ENCODE measurements at regions not wholly inside any gene's neighbourhood (a gene's known extent, or its start where the extent isn't known, plus 50 kb on each side); places are given as distances from the start of the nearest gene placed in this dataset.

DNA sequence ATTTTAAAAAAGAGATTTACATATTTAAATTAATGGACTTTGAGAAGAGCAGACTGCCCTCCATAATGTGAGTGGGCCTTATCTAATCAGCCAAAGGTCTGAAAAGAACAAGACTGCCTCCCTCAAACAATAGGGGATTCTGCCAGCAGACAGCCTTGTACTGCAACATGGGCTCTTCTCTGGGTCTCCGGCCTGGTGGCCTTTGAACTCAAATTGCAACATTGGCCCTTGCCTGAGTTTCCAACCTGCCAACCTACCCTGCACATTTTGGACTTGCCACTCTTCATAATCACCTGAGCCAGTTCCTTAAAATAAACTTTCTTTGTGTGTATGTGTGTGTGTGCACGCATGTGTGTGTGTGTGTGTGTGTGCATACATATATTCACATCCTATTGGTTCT, 90.8 kb upstream of the OTUD4 start:
- TF ChIP-seq, protein P1, sequence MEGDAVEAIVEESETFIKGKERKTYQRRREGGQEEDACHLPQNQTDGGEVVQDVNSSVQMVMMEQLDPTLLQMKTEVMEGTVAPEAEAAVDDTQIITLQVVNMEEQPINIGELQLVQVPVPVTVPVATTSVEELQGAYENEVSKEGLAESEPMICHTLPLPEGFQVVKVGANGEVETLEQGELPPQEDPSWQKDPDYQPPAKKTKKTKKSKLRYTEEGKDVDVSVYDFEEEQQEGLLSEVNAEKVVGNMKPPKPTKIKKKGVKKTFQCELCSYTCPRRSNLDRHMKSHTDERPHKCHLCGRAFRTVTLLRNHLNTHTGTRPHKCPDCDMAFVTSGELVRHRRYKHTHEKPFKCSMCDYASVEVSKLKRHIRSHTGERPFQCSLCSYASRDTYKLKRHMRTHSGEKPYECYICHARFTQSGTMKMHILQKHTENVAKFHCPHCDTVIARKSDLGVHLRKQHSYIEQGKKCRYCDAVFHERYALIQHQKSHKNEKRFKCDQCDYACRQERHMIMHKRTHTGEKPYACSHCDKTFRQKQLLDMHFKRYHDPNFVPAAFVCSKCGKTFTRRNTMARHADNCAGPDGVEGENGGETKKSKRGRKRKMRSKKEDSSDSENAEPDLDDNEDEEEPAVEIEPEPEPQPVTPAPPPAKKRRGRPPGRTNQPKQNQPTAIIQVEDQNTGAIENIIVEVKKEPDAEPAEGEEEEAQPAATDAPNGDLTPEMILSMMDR (IDR thresholded peaks at IDR 0.05): no peak
- no peak for TF ChIP-seq POLR2A (IDR thresholded peaks at IDR 0.05; ENCODE audit: low read depth)
